ENCODE measurements at regions not wholly inside any gene's neighbourhood (a gene's known extent, or its start where the extent isn't known, plus 50 kb on each side); places are given as distances from the start of the nearest gene placed in this dataset.
"Not testable (repeated sequence)": the region's sequence is repeated elsewhere in the genome, so short reads cannot be mapped to it uniquely, and the experiment has no call there.

- ATAC-seq (replicated peaks in 6 of 8) = peak in 2 of 8 experiments; percentile 42 to 51
- no peak overlapping the region for H3K4me3 ChIP-seq
- no peaks in the 10 kb centered on the region for H3K4me1 ChIP-seq (replicated peaks in 1 of 2)
- no peak overlapping the region for H3K27ac ChIP-seq
- 0 to 43% (median 16%) methylated on average over 1 to 3 of the region's 6 CpGs; no CpG with 5 or more reads in 6 of the 10 experiments for WGBS, 10 experiments
- in situ Hi-C loops (cut with MboI; ENCODE audit: low pct_unique_long_range_greater_than_20kb in 2 of 9, low sequenced_read_pairs in 9 of 9, unreplicated experiment in 9 of 9) = no loop called here
Observed at GRCh38 chrY:12431546-12431945, 269.5 kb upstream of the USP9Y start.

DNA sequence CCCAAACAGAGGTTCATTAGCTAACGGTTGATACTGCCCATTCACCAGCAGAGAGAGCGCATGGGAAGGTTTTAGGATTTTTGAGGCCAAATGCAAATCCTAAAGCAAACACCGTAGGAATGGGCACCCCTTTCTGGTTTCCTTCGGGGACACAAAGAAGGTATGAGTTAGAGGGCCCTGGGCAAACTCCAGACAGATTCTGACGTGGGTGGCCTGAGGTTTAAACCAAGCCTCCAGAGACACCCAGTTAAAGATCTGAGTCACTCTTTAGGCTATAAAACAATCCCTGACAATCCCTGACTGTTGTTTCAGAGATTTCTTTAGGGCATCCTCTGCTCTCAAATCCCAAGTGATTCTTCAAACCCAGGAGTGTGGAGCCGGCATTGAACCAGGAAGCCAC, 262.2 kb upstream of the USP9Y start:
- peak in 1 of 8 experiments; percentile 33 for ATAC-seq (replicated peaks in 6 of 8)
- H3K4me3 ChIP-seq; H3K27ac ChIP-seq; in situ Hi-C loops (cut with MboI; ENCODE audit: low pct_unique_long_range_greater_than_20kb in 2 of 9, low sequenced_read_pairs in 9 of 9, unreplicated experiment in 9 of 9); H3K4me1 ChIP-seq (replicated peaks in 1 of 2): not testable (repeated sequence)
- WGBS, 10 experiments = 100% methylated on average over 1 of the region's 6 CpGs; no CpG with 5 or more reads in 8 of the 10 experiments

DNA sequence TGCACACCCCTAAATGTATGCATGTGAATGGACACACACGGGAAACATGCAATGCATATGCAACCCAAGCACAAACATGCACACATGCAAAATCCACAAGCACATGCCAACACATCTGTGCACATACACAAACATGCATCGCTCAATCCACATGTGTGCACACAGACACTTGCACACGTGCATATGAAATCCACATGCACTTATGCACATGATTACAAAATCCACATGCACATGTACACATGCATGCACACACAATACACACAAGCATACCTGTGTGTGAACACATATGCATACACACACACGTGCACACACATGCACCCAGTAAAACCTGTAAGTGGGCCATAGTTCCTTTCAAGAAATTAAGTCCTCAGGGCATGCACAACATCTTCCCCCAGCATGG, 256.8 kb upstream of the USP9Y start:
- no peak overlapping the region for H3K4me3 ChIP-seq
- no peak overlapping the region for H3K27ac ChIP-seq
- in situ Hi-C loops (cut with MboI; ENCODE audit: low pct_unique_long_range_greater_than_20kb in 2 of 9, low sequenced_read_pairs in 9 of 9, unreplicated experiment in 9 of 9) = no loop called here
- no peak for ATAC-seq (replicated peaks in 6 of 8)
- no peaks in the 10 kb centered on the region for H3K4me1 ChIP-seq (replicated peaks in 1 of 2)
- WGBS, 10 experiments = no CpG with 5 or more reads among the region's 4 CpGs

DNA sequence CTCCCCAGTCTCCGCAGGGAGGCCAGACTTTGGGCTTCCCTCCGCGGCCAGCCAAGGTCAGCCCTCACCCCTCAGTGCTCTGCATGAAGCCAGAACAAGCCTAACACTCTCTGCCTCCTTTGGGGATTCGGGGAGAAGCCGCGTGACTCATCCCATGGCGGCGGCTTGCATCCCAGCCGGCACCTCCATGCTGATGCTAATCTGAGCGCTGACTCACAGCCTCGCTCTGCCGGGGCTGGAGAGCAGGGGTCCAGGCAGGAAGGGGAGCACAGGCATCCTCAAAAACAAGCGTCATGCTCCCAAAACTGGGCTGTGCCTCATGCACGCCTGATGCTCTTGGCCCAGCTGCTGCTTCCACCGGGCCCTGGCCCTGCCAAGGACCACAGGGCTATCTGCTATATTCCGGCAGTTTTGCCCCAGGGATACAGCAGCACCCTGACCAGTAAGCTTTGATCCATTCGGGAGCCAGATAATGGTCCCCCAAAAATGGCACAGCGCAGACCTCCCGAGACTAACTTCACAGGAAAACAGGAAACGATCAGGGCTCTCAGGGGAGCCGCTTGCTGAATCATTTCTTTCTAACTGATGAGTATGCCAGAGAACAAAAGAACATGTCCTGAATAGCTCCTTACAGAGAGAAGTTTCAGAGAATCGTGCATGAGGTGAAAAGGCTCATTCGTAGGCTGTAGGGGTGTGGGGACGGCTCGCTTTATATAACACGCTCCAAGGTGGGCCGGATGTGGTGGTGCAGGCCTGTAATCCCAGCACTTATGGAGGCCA, 254.4 kb upstream of the USP9Y start:
- in situ Hi-C loops (cut with MboI; ENCODE audit: low pct_unique_long_range_greater_than_20kb in 2 of 9, low sequenced_read_pairs in 9 of 9, unreplicated experiment in 9 of 9); H3K4me1 ChIP-seq (replicated peaks in 1 of 2); H3K4me3 ChIP-seq; H3K27ac ChIP-seq: not testable (repeated sequence)
- 17% methylated on average over 1 of the region's 27 CpGs; no CpG with 5 or more reads in 9 of the 10 experiments for WGBS, 10 experiments
- ATAC-seq (replicated peaks in 6 of 8) = peak in 4 of 8 experiments; percentile 68 to 99 (median 98)

DNA sequence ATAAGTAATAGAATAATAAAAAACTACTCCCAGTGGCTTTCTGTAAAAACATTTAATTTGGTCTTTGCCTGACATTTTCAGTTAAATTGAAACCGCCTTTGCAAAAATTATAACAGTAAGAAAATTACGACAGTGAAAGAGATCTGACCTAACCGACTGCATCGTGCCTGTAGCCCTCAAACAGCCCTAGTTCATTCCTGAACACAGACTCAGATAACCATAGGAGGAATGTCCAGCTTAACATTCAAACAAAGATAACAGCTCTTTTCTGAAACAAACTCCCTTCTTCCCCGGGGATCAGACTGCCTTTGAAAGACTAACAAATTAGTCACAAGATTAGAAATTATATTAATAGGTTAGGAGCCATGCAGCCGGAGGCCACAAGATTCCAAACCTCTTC, 252.5 kb upstream of the USP9Y start:
- ATAC-seq (replicated peaks in 6 of 8); H3K4me3 ChIP-seq; H3K27ac ChIP-seq; H3K4me1 ChIP-seq (replicated peaks in 1 of 2); in situ Hi-C loops (cut with MboI; ENCODE audit: low pct_unique_long_range_greater_than_20kb in 2 of 9, low sequenced_read_pairs in 9 of 9, unreplicated experiment in 9 of 9): not testable (repeated sequence)
- WGBS, 10 experiments = 70 to 100% methylated on average over 1 to 2 of the region's 6 CpGs; no CpG with 5 or more reads in 8 of the 10 experiments

- WGBS, 10 experiments = no CpG with 5 or more reads among the region's 26 CpGs
- in situ Hi-C loops (cut with MboI; ENCODE audit: low pct_unique_long_range_greater_than_20kb in 2 of 9, low sequenced_read_pairs in 9 of 9, unreplicated experiment in 9 of 9); H3K27ac ChIP-seq; H3K4me1 ChIP-seq (replicated peaks in 1 of 2); ATAC-seq (replicated peaks in 6 of 8); H3K4me3 ChIP-seq: not testable (repeated sequence)
Observed at GRCh38 chrY:12453318-12453717, 247.7 kb upstream of the USP9Y start.

- in situ Hi-C loops (cut with MboI; ENCODE audit: low pct_unique_long_range_greater_than_20kb in 2 of 9, low sequenced_read_pairs in 9 of 9, unreplicated experiment in 9 of 9) = no loop called here
- H3K4me1 ChIP-seq (replicated peaks in 1 of 2) = no peaks in the 10 kb centered on the region
- no peak overlapping the region for H3K27ac ChIP-seq
- no peak overlapping the region for H3K4me3 ChIP-seq
- ATAC-seq (replicated peaks in 6 of 8) = peak in 2 of 8 experiments; percentile 57 to 59
- no CpG with 5 or more reads among the region's 1 CpG for WGBS, 10 experiments
Observed at GRCh38 chrY:12459965-12460364, 241.1 kb upstream of the USP9Y start.

DNA sequence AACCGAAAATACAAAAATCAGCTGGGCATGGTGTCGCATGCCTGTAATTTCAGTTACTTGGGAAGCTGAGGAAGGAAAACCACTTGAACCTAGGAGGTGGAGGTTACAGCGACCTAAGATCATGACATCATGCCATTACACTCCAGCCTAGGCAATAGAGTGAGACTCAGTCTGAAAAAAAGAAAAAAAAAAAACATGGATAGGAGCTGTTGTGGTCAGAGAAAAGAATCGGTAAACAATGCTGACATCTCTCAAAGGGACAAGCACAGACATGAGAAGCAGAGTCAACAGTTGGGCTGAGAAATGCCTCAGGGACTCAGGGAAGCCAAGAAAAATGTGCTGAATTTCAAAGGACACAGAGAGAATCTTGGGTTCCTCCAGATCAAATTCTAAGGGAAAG, 236.9 kb upstream of the USP9Y start:
- Histone ChIP-seq H3K4me1 (replicated peaks in 1 of 2) (no peaks in the 10 kb centered on the region), H3K4me3 (no peak overlapping the region), H3K27ac (no peak overlapping the region)
- in situ Hi-C loops (cut with MboI; ENCODE audit: low pct_unique_long_range_greater_than_20kb in 2 of 9, low sequenced_read_pairs in 9 of 9, unreplicated experiment in 9 of 9) = no loop called here
- ATAC-seq (replicated peaks in 6 of 8) = no peak
- 100% methylated on average over 1 of the region's 4 CpGs; no CpG with 5 or more reads in 9 of the 10 experiments for WGBS, 10 experiments

- 100% methylated on average over 1 of the region's 3 CpGs; no CpG with 5 or more reads in 9 of the 10 experiments for WGBS, 10 experiments
- no peak overlapping the region for H3K4me3 ChIP-seq
- no peak for ATAC-seq (replicated peaks in 6 of 8)
- no peak overlapping the region for H3K27ac ChIP-seq
- in situ Hi-C loops (cut with MboI; ENCODE audit: low pct_unique_long_range_greater_than_20kb in 2 of 9, low sequenced_read_pairs in 9 of 9, unreplicated experiment in 9 of 9) = no loop called here
- H3K4me1 ChIP-seq (replicated peaks in 1 of 2) = no peaks in the 10 kb centered on the region
Observed at GRCh38 chrY:12465706-12466105, 235.3 kb upstream of the USP9Y start.

DNA sequence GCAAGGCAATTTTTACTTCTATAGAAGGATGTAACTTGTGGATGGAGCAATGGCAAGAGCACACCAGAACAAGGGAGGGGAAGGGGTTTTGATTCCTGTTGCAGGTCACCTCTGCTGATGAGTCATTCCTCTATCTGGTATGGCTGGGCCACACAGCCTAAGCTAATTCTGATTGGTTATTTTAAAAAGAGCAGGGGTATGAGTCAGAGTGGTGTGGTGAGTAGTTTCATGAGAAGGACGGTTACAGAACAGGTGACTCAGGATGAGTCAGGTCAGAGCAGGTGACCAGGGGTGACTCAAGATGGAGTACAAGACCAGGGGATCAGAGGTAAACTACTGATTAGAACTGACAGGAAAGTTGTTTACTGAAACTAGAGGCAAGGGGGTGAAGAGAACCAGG, 231.9 kb upstream of the USP9Y start:
- in situ Hi-C loops (cut with MboI; ENCODE audit: low pct_unique_long_range_greater_than_20kb in 2 of 9, low sequenced_read_pairs in 9 of 9, unreplicated experiment in 9 of 9) = no loop called here
- WGBS, 10 experiments = 0% methylated on average over 1 of the region's 1 CpG; no CpG with 5 or more reads in 9 of the 10 experiments
- H3K4me1 ChIP-seq (replicated peaks in 1 of 2) = no peaks in the 10 kb centered on the region
- no peak overlapping the region for H3K4me3 ChIP-seq
- peak in 5 of 8 experiments; percentile 54 to 93 (median 78) for ATAC-seq (replicated peaks in 6 of 8)
- H3K27ac ChIP-seq = no peak overlapping the region

GRCh38 chrY:12474472-12474871, 226.6 kb upstream of the USP9Y start:
- no peaks in the 10 kb centered on the region for H3K4me1 ChIP-seq (replicated peaks in 1 of 2)
- in situ Hi-C loops (cut with MboI; ENCODE audit: low pct_unique_long_range_greater_than_20kb in 2 of 9, low sequenced_read_pairs in 9 of 9, unreplicated experiment in 9 of 9) = no loop called here
- no peak for ATAC-seq (replicated peaks in 6 of 8)
- no peak overlapping the region for H3K27ac ChIP-seq
- H3K4me3 ChIP-seq = no peak overlapping the region

DNA sequence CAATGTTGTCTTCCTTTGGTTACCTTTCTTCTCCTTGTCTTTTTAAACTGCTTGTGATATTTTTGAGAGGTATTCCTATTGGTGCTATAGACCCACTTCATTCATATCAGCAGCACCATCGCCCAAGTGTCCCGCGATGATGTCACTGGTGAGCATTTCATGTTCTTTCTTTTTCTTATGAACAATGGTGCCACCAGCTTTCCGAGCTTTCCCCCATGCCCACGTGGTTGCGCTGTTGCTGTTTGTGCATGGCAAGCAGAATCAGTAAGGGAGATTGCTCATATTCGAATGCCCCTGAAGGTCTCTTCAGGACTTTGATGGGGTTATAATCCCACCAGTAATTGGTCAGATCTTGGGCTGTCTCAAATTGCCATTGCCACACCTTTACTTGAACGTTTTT, 221.6 kb upstream of the USP9Y start:
- no peak overlapping the region for H3K4me3 ChIP-seq
- no peak overlapping the region for H3K27ac ChIP-seq
- in situ Hi-C loops (cut with MboI; ENCODE audit: low pct_unique_long_range_greater_than_20kb in 2 of 9, low sequenced_read_pairs in 9 of 9, unreplicated experiment in 9 of 9) = loop anchor here in 1 of 9 experiments (25.0 kb wide), 1 partner anchor 133 kb away; no protein-coding TSS in a partner anchor
- ATAC-seq (replicated peaks in 6 of 8) = peak in 2 of 8 experiments; percentile 61 to 71
- WGBS, 10 experiments = 0 to 100% (median 31%) methylated on average over 1 to 5 of the region's 8 CpGs; no CpG with 5 or more reads in 6 of the 10 experiments
- H3K4me1 ChIP-seq (replicated peaks in 1 of 2) = no peaks in the 10 kb centered on the region

DNA sequence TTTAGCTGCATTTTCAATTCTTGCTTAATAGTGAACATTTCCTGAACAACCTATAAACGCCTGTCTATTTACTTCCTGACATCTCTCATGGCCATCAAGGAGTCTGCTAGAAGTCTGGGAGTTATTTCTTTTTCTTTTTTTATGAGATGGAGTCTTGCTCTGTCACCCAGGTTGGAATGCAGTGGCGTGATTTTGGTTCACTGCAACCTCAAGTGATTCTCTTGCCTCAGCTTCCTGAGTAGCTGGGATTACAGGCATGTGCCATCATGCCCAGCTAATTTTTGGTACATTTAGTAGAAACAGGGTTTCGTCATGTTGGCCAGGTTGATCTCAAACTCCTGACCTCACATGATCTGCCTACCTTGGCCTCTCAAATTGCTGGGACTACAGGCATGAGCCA, 217.6 kb upstream of the USP9Y start:
- H3K27ac ChIP-seq = no peak overlapping the region
- no peaks in the 10 kb centered on the region for H3K4me1 ChIP-seq (replicated peaks in 1 of 2)
- 0 to 83% (median 67%) methylated on average over 1 of the region's 3 CpGs; no CpG with 5 or more reads in 5 of the 10 experiments for WGBS, 10 experiments
- no peak for ATAC-seq (replicated peaks in 6 of 8)
- in situ Hi-C loops (cut with MboI; ENCODE audit: low pct_unique_long_range_greater_than_20kb in 2 of 9, low sequenced_read_pairs in 9 of 9, unreplicated experiment in 9 of 9) = loop anchor here in 1 of 9 experiments (25.0 kb wide), 1 partner anchor 129 kb away; no protein-coding TSS in a partner anchor
- H3K4me3 ChIP-seq = no peak overlapping the region
